Activated CD4-positive, alpha-beta memory T cell treated with anti-CD3 and anti-CD28 coated beads, Interleukin-2, amount 10 ng/mL, durations not matched to agents 7 days and 5 days (primary cell): ENCODE measurements at regions not wholly inside any gene's neighbourhood (a gene's known extent, or its start where the extent isn't known, plus 50 kb on each side); places are given as distances from the start of the nearest gene placed in this dataset.

Experiments
- CTCF ChIA-PET: fragments of 350-600 bp; sonication (Branson Sonifier 250); formaldehyde crosslinking; loops from one replicate; lab custom pipeline; 2021; ENCODE audit warnings: antibody characterized with exemption, inconsistent platforms; lab: Charles Lee
- POLR2A ChIA-PET: fragments of 350-600 bp; sonication (Branson Sonifier 250); formaldehyde crosslinking; loops from one replicate; lab custom pipeline; 2021; ENCODE audit warnings: antibody characterized with exemption; lab: Charles Lee
- DNase-seq: peaks from one replicate; pipeline ENCODE4 v3.0.0-alpha.2; 2020
- H3K27ac Mint-ChIP-seq: one replicate; pipeline ENCODE4 v1.8.0; 2021; ENCODE audit warnings: mild to moderate bottlenecking, mixed read lengths
- H3K27me3 Mint-ChIP-seq: one replicate; pipeline ENCODE4 v1.8.0; 2021; ENCODE audit warnings: mixed read lengths
- H3K36me3 Mint-ChIP-seq: one replicate; pipeline ENCODE4 v1.8.0; 2021; ENCODE audit warnings: low read depth, mixed read lengths
- H3K4me1 Mint-ChIP-seq: one replicate; pipeline ENCODE4 v1.8.0; 2021; ENCODE audit warnings: mixed read lengths
- H3K4me3 Mint-ChIP-seq: one replicate; pipeline ENCODE4 v1.8.0; 2021; ENCODE audit warnings: mild to moderate bottlenecking, mixed read lengths
- H3K9me3 Mint-ChIP-seq: one replicate; pipeline ENCODE4 v1.8.0; 2021; ENCODE audit warnings: mixed read lengths

- no peak for DNase-seq
- H3K36me3 Mint-ChIP-seq: no peaks in the 10 kb centered on the region
- no peak overlapping the region for H3K4me3 Mint-ChIP-seq
- ChIA-PET CTCF (no interaction called here), POLR2A (no interaction called here)
- H3K27me3 Mint-ChIP-seq: peaks cover 23% of the 10 kb centered on the region
- no peak overlapping the region for H3K27ac Mint-ChIP-seq
- no peaks in the 10 kb centered on the region for H3K9me3 Mint-ChIP-seq
- H3K4me1 Mint-ChIP-seq: no peaks in the 10 kb centered on the region
These were observed 131.4 kb downstream of the BAMBI start for GRCh38 chr10:28808693-28809092.

DNA sequence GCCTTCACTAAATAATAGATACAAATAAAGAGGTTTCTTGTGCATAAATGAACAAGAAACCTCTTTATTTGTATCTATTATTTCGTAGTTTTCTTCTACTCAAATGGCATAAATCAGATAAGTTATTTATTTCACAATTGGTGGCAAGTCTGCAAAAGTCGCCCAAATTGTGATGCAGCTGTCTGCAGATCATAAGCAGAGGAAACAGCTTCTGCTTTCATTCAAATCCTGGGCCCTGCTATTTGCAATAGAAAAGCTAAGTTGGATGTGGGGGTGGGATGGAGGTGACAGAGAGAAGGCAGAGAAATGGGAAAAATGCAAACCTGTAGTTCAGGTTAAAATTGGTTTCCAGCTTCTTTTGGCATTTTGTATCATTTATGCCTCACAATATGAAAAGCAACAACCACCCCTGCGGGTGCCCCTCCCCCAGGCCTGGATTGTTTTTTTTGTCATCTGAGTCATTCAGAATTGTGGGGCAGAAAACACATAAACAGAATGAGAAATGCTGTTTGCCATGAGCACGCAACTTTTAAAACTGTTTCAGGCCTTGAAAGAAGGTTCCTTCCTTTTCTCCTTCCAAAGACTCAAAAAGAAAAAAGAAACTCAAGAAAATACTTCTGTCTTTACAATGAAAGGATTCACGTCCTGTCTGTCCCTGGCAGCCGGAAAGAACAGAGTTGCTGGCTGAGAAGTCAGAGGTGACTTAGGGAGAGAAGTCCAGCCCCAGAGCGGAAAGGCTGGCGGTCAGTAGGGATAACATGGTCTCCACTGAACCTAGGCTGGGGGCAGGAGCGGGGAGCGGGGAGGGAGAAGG, 132.9 kb downstream of the BAMBI start:
- Mint-ChIP-seq H3K4me3 (no peak overlapping the region), H3K27me3 (peaks cover 23% of the 10 kb centered on the region), H3K4me1 (no peaks in the 10 kb centered on the region), H3K9me3 (no peaks in the 10 kb centered on the region), H3K36me3 (no peaks in the 10 kb centered on the region), H3K27ac (no peak overlapping the region)
- POLR2A ChIA-PET: no interaction called here
- CTCF ChIA-PET: interaction anchor here (0.7 kb wide), 1 partner anchor 357 kb away, joined by 3 read pairs; no protein-coding TSS in a partner anchor
- no peak for DNase-seq

DNA sequence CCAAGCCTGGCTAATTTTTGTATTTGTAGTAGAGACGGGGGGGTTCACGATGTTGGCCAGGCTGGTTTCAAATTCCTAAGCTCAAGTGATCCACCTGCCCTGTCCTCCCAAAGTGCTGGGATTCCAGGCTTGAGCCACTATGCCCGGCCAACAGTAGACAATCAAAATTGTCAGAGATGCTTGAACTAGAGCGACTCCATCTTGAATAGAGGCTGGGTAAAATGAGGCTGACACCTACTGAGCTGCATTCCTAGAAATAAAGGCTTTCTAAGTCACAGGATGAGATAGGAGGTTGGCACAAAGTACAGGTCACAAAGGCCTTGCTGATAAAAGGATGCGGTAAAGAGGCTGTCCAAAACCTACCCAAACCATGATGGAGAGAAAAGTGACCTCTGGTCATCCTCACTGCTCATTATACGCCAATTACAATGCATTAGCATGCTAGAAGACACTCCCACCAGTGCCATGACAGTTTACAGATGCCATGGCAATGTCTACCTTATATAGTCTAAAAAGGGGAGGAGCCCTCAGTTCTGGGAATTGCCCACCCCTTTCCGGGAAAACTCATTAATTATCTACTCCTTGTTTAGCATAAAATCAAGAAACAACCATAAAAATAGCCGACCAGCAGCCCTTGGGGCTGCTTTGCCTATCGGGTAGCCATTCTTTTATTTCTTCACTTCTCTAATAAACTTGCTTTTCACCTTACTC, 134.5 kb downstream of the BAMBI start:
- H3K4me3 Mint-ChIP-seq: no peak overlapping the region
- CTCF ChIA-PET: no interaction called here
- H3K36me3 Mint-ChIP-seq: no peaks in the 10 kb centered on the region
- H3K27me3 Mint-ChIP-seq: peaks cover 19% of the 10 kb centered on the region
- no peak overlapping the region for H3K27ac Mint-ChIP-seq
- H3K4me1 Mint-ChIP-seq: no peaks in the 10 kb centered on the region
- POLR2A ChIA-PET: no interaction called here
- no peaks in the 10 kb centered on the region for H3K9me3 Mint-ChIP-seq
- no peak for DNase-seq

DNA sequence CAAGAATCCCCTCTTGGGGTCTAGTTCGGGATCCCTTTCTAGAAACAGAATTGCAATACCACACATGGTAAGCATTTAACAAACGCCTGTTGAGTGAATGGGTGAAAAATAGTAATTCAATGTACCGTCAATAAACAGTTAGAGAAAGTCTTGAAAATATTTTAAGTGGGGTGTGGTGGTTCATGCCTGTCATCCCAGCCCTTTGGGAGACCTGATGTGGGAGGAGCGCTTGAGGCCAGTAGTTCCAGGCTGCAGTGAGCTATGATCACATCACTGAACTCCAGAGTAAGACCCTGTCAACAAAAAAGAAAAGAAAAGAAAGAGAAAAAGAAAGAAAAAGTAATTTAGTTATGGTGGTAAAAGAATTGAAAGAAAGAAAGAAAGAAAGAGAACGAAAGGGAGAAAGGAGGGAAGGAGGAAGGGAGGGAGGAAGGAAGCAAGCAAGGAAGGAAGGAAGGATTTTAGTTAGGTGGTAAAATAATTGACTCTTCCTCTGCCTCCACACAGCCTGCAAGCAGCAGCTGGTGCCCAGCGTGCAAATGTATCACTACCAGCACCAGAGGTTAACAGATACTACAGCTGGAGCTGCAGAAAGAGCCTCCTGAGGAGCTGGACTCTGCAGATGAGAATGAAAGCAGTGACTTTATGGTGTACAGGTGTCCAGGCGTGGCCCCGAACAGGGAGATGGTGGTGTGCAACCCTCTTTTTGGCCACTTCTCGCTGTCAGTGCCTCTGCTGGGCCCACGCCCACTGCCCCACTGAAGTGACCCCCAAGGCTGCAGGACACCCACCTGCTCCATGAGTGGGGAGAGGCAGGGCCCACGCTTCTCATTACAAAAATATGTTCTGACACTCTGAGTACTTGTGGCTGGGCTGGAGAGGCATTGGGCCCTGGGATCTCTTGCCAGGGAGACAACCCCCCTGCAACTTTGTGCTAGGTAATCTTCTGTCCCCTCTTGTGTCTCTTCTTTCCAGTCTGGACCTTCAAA, 135.4 kb downstream of the BAMBI start:
- H3K36me3 Mint-ChIP-seq: no peaks in the 10 kb centered on the region
- no peak overlapping the region for H3K4me3 Mint-ChIP-seq
- no peak overlapping the region for H3K27ac Mint-ChIP-seq
- no peaks in the 10 kb centered on the region for H3K4me1 Mint-ChIP-seq
- ChIA-PET CTCF (no interaction called here), POLR2A (no interaction called here)
- H3K27me3 Mint-ChIP-seq: peaks cover 12% of the 10 kb centered on the region
- H3K9me3 Mint-ChIP-seq: no peaks in the 10 kb centered on the region
- DNase-seq: no peak

DNA sequence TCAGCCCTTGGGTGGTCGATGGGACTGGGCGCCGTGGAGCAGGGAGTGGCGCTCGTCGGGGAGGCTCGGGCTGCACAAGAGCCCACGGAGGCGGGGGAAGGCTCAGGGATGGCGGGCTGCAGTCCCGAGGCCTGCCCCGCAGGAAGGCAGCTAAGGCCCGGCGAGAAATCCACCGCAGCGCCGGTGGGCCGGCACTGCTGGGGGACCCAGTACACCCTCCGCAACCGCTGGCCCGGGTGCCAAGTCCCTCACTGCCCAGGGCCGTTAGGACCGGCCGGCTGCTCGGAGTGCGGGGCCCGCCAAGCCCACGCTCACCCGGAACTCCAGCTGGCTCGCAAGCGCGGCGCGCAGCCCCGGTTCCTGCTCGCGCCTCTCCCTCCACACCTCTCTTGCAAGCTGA, 138.4 kb downstream of the BAMBI start:
- Mint-ChIP-seq H3K36me3 (no peaks in the 10 kb centered on the region), H3K27ac (no peak overlapping the region), H3K27me3 (no peaks in the 10 kb centered on the region), H3K4me3 (no peak overlapping the region), H3K9me3 (no peaks in the 10 kb centered on the region), H3K4me1 (no peaks in the 10 kb centered on the region)
- no peak for DNase-seq
- POLR2A ChIA-PET: no interaction called here
- CTCF ChIA-PET: no interaction called here

DNA sequence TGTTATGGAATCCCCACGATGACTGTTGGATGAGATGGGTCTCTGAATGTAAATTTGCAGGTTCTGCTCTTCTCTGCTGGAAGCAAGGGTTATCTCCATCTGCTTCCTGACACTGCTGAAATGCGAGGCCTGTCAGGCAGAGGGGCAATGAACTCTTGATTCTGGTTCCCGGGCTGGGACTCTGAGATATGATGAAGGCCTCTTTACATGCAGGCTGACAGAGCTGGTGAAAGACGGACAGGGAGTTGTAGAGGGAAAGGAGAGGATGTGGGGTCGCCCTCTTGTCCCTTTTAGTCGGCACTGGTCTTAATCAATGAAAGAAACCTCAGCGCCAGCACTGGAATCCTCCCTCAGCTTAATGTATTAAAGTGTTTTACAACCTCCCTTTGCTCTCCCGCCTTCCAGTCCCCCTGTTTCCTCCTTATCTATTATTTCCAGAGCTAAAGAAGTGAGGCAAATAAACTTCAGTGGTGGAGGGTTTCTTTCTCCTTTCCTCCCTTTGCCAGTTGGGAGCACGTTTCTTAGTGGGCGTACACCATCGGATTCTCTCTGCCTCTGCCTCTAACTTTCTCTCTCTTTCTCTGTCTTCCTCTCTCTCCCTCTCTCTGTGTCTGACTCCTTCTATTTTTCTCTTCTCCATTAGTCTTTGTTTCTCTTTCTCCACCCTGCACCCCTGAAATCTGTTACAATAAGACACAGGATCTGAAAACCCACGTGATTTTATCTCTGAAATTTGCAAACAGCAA, 145.6 kb downstream of the BAMBI start:
- Mint-ChIP-seq H3K4me3 (no peak overlapping the region), H3K36me3 (no peaks in the 10 kb centered on the region), H3K4me1 (no peaks in the 10 kb centered on the region), H3K27ac (no peak overlapping the region), H3K27me3 (no peaks in the 10 kb centered on the region), H3K9me3 (no peaks in the 10 kb centered on the region)
- no peak for DNase-seq
- POLR2A ChIA-PET: no interaction called here
- CTCF ChIA-PET: no interaction called here

DNA sequence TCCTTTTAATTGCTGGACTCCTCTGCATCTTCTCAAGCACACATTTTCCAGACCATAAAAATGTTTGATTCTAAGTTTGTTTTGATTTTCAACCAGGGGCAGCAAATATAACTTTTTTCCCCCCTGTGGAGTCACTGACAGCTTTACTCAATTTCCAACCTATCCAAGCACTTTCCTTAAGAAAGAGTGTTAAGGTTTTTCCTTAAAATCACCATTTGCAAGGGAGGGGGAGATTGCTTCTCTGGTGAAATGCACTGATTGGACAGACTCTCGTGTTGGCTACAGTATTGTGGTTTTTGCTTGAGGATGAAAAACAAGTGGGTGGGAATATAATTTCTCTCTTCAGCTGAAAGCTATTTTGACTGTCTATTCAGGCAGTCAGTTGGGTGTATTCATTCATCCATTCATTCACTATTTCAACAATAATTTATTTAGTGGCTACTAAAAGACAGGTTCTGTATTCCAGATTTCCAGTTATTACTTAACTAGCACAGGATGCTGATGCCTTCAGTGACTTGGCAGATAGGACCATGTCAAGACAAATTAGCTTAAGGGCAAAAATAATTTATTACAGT, 146.3 kb downstream of the BAMBI start:
- no peak overlapping the region for H3K4me3 Mint-ChIP-seq
- no peaks in the 10 kb centered on the region for H3K4me1 Mint-ChIP-seq
- ChIA-PET CTCF (no interaction called here), POLR2A (no interaction called here)
- no peaks in the 10 kb centered on the region for H3K27me3 Mint-ChIP-seq
- no peak overlapping the region for H3K27ac Mint-ChIP-seq
- no peak for DNase-seq
- H3K9me3 Mint-ChIP-seq: no peaks in the 10 kb centered on the region
- no peaks in the 10 kb centered on the region for H3K36me3 Mint-ChIP-seq

DNA sequence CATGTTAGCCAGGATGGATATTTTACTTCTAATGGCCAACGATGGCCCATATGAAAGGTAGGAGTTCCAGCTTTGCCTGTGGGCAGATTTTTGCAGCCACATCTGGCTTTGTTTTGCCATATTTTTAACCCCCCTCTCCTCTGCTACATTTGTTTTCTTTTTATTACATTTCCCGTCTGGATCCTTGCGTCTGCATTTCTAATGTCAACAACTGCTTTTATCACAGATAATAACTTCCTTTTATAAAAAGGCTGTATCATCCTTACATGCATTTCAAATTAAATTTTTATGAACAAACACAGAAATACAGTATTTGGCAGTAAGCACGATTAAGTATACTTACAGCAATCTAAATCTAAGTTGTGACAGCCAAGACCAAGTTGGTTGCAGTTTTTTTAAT, 156.0 kb downstream of the BAMBI start:
- Mint-ChIP-seq H3K36me3 (no peaks in the 10 kb centered on the region), H3K4me3 (no peak overlapping the region), H3K27ac (no peak overlapping the region), H3K27me3 (no peaks in the 10 kb centered on the region), H3K9me3 (no peaks in the 10 kb centered on the region), H3K4me1 (no peaks in the 10 kb centered on the region)
- ChIA-PET POLR2A (no interaction called here), CTCF (no interaction called here)
- DNase-seq: no peak

- DNase-seq: no peak
- no peaks in the 10 kb centered on the region for H3K27me3 Mint-ChIP-seq
These were observed 159.1 kb downstream of the BAMBI start for GRCh38 chr10:28836435-28836743.

GRCh38 chr10:28837613-28838390, 160.5 kb downstream of the BAMBI start:
- CTCF ChIA-PET: no interaction called here
- H3K36me3 Mint-ChIP-seq: no peaks in the 10 kb centered on the region
- H3K4me3 Mint-ChIP-seq: no peak overlapping the region
- no peaks in the 10 kb centered on the region for H3K4me1 Mint-ChIP-seq
- no peak overlapping the region for H3K27ac Mint-ChIP-seq
- POLR2A ChIA-PET: no interaction called here
- no peaks in the 10 kb centered on the region for H3K9me3 Mint-ChIP-seq
- DNase-seq: no peak
- H3K27me3 Mint-ChIP-seq: no peaks in the 10 kb centered on the region

More at GRCh38 chr10:28836435-28836743, 159.1 kb downstream of the BAMBI start:
- CTCF ChIA-PET: no interaction called here
- POLR2A ChIA-PET: no interaction called here
- Mint-ChIP-seq H3K27ac (no peak overlapping the region), H3K4me3 (no peak overlapping the region), H3K4me1 (no peaks in the 10 kb centered on the region), H3K9me3 (no peaks in the 10 kb centered on the region), H3K36me3 (no peaks in the 10 kb centered on the region)

- H3K4me1 Mint-ChIP-seq: no peaks in the 10 kb centered on the region
- ChIA-PET POLR2A (no interaction called here), CTCF (no interaction called here)
- no peak for DNase-seq
- H3K9me3 Mint-ChIP-seq: no peaks in the 10 kb centered on the region
- no peaks in the 10 kb centered on the region for H3K36me3 Mint-ChIP-seq
- H3K4me3 Mint-ChIP-seq: no peak overlapping the region
- no peak overlapping the region for H3K27ac Mint-ChIP-seq
- no peaks in the 10 kb centered on the region for H3K27me3 Mint-ChIP-seq
These were observed 161.6 kb downstream of the BAMBI start for GRCh38 chr10:28838908-28839307.

- ChIA-PET POLR2A (no interaction called here), CTCF (no interaction called here)
- no peaks in the 10 kb centered on the region for H3K36me3 Mint-ChIP-seq
- DNase-seq: no peak
- H3K27me3 Mint-ChIP-seq: no peaks in the 10 kb centered on the region
- H3K27ac Mint-ChIP-seq: no peak overlapping the region
- H3K4me1 Mint-ChIP-seq: no peaks in the 10 kb centered on the region
- H3K4me3 Mint-ChIP-seq: no peak overlapping the region
- H3K9me3 Mint-ChIP-seq: no peaks in the 10 kb centered on the region
These were observed 162.3 kb downstream of the BAMBI start for GRCh38 chr10:28839600-28840007.
